ENCODE measurements at regions not wholly inside any gene's neighbourhood (a gene's known extent, or its start where the extent isn't known, plus 50 kb on each side); places are given as distances from the start of the nearest gene placed in this dataset.
A peak's percentile ranks its signal among the peaks of the same experiment; 100 is the strongest.

GRCh38 chrX:25158635-25159034 lies 142.9 kb upstream of the ARX start:
- Mint-ChIP-seq H3K4me1 (ENCODE audit: low read depth) (no peaks in the 10 kb centered on the region), H3K27me3 (peaks cover 3% of the 10 kb centered on the region), H3K9me3 (no peaks in the 10 kb centered on the region), H3K36me3 (no peaks in the 10 kb centered on the region), H3K27ac (no peak overlapping the region), H3K4me3 (no peak overlapping the region)
- ChIA-PET CTCF (no interaction called here), POLR2A (no interaction called here)
- intact Hi-C loops (cut with micrococcal nuclease) = no loop called here
- DNase-seq = no peak

- H3K27ac Mint-ChIP-seq = no peak overlapping the region
- ChIA-PET POLR2A (no interaction called here), CTCF (no interaction called here)
- H3K9me3 Mint-ChIP-seq = no peaks in the 10 kb centered on the region
- intact Hi-C loops (cut with micrococcal nuclease) = no loop called here
- H3K4me1 Mint-ChIP-seq (ENCODE audit: low read depth) = no peaks in the 10 kb centered on the region
- no peak for DNase-seq
- no peak overlapping the region for H3K4me3 Mint-ChIP-seq
- H3K27me3 Mint-ChIP-seq = peaks cover 3% of the 10 kb centered on the region
- H3K36me3 Mint-ChIP-seq = no peaks in the 10 kb centered on the region
Observed at GRCh38 chrX:25156832-25157231, 141.1 kb upstream of the ARX start.

DNA sequence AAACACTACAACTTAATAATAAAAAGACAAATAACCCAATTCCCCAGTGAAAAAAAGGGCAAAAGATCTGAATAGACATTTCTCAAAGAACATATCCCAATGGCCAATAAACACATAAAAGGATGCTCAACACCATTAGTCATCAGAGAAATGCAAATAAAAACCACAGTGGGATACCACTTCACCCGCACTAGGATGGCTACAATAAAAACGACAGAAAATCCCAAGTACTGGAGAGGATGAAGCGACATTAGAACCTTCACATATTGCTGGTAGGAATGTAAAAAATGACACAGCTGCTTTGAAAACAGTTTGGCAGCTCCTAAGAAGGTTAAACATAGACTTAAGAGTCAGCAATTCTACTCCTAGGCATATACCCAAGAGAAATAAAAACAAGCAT lies 140.6 kb upstream of the ARX start:
- intact Hi-C loops (cut with micrococcal nuclease) = no loop called here
- ChIA-PET POLR2A (no interaction called here), CTCF (no interaction called here)
- no peaks in the 10 kb centered on the region for H3K9me3 Mint-ChIP-seq
- peaks cover 3% of the 10 kb centered on the region for H3K27me3 Mint-ChIP-seq
- no peaks in the 10 kb centered on the region for H3K36me3 Mint-ChIP-seq
- DNase-seq = no peak
- no peak overlapping the region for H3K27ac Mint-ChIP-seq
- no peak overlapping the region for H3K4me3 Mint-ChIP-seq
- H3K4me1 Mint-ChIP-seq (ENCODE audit: low read depth) = no peaks in the 10 kb centered on the region

DNA sequence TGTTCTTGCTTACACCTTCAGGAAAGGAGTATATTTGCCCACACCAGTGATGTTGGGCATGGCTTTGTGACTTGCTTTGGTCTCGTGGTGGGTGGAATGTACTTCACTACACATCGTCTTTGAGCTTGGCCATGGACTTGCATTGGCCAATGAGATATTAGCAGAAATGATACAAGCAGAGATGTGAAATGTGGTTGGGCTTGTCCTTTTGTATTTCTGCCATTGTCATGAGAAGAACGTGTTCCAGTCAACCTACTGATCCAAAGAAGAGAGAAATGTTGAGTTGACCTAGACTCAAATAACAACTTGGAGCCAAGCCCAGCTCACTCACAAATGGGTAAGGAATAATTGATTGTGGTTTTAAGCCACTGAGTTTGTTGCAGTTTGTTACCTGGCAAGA lies 138.4 kb upstream of the ARX start:
- Mint-ChIP-seq H3K4me1 (ENCODE audit: low read depth) (no peaks in the 10 kb centered on the region), H3K9me3 (no peaks in the 10 kb centered on the region), H3K27me3 (peaks cover 3% of the 10 kb centered on the region), H3K27ac (no peak overlapping the region), H3K36me3 (no peaks in the 10 kb centered on the region), H3K4me3 (no peak overlapping the region)
- no peak for DNase-seq
- CTCF ChIA-PET = interaction anchor here (1.0 kb wide), 1 partner anchor 10 kb away, joined by 3 read pairs; no protein-coding TSS in a partner anchor
- intact Hi-C loops (cut with micrococcal nuclease) = no loop called here
- POLR2A ChIA-PET = no interaction called here

GRCh38 chrX:25151749-25152148 lies 136.0 kb upstream of the ARX start:
- CTCF ChIA-PET = no interaction called here
- DNase-seq = no peak
- no peaks in the 10 kb centered on the region for H3K36me3 Mint-ChIP-seq

DNA sequence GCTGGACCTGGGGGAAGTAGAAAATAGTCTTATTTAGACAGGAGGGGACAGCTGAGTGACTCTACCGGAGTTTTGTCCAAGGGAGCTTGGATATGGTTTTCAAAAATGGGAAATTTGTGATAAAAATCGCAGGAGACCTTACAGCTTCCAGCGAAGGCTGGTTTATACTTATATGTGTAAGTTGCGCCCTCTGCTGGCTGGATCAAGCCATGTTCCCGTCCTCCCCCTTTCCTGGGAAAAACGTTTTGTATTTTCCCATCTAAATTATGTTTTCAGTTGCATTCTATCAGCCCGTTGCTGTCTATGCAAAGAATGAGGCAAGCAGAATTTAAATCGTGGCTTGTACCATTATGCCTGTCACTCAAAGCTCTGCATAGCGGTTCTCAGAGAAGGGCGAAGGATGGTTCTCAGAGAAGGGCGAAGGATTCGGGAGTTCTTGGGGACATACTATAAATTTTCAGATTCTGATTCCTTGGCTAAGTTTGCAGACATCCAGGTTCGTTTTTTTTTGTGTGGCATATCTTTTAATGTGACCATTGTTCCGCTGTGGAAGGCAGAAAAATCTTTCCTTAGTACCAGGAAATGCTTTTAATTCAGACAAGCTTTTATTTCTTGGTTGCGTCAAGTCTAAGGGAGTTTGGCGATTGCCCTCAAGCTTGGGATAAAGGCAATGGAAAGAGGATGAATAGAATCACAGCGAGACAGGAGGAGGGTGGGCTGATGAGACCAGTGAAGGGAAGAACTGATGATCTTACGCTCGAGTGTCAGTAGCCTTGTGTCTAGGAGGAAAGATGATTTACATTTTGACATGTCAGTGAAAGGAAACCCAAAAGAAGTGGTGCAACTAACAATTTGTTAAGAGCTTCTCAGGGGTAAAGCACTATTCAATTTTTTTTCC lies 128.5 kb upstream of the ARX start:
- H3K27ac Mint-ChIP-seq = no peak overlapping the region
- no peaks in the 10 kb centered on the region for H3K4me1 Mint-ChIP-seq (ENCODE audit: low read depth)
- ChIA-PET POLR2A (no interaction called here), CTCF (interaction anchor here (0.9 to 3.1 kb wide), 21 partner anchors 10 to 774 kb away, joined by 3 to 44 read pairs (median 4); no protein-coding TSS in a partner anchor)
- no peak overlapping the region for H3K4me3 Mint-ChIP-seq
- H3K9me3 Mint-ChIP-seq = no peaks in the 10 kb centered on the region
- no peaks in the 10 kb centered on the region for H3K36me3 Mint-ChIP-seq
- peak; percentile 36 for DNase-seq
- intact Hi-C loops (cut with micrococcal nuclease) = loop anchor here (2.0 to 5.0 kb wide), 2 partner anchors 123 to 307 kb away; no protein-coding TSS in a partner anchor
- no peaks in the 10 kb centered on the region for H3K27me3 Mint-ChIP-seq

More at GRCh38 chrX:25151749-25152148, 136.0 kb upstream of the ARX start:
- peaks cover 2% of the 10 kb centered on the region for H3K27me3 Mint-ChIP-seq
- intact Hi-C loops (cut with micrococcal nuclease) = no loop called here
- no peaks in the 10 kb centered on the region for H3K9me3 Mint-ChIP-seq
- no peaks in the 10 kb centered on the region for H3K4me1 Mint-ChIP-seq (ENCODE audit: low read depth)
- no peak overlapping the region for H3K4me3 Mint-ChIP-seq
- POLR2A ChIA-PET = no interaction called here
- H3K27ac Mint-ChIP-seq = no peak overlapping the region

- H3K4me1 Mint-ChIP-seq (ENCODE audit: low read depth) = no peaks in the 10 kb centered on the region
- CTCF ChIA-PET = interaction anchor here (1.0 to 3.1 kb wide), 15 partner anchors 12 to 774 kb away, joined by 3 to 44 read pairs (median 5); no protein-coding TSS in a partner anchor
- peaks cover 4% of the 10 kb centered on the region for H3K27me3 Mint-ChIP-seq
- no peaks in the 10 kb centered on the region for H3K9me3 Mint-ChIP-seq
- intact Hi-C loops (cut with micrococcal nuclease) = loop anchor here (5.0 kb wide), 1 partner anchor 306 kb away; no protein-coding TSS in a partner anchor
- no peak for DNase-seq
- POLR2A ChIA-PET = no interaction called here
- H3K36me3 Mint-ChIP-seq = no peaks in the 10 kb centered on the region
- H3K4me3 Mint-ChIP-seq = no peak overlapping the region
- no peak overlapping the region for H3K27ac Mint-ChIP-seq
Observed at GRCh38 chrX:25143596-25143995, 127.8 kb upstream of the ARX start.

GRCh38 chrX:25141684-25142083 lies 125.9 kb upstream of the ARX start:
- ChIA-PET POLR2A (no interaction called here), CTCF (interaction anchor here (1.1 kb wide), 1 partner anchor 303 kb away, joined by 4 read pairs; no protein-coding TSS in a partner anchor)
- Mint-ChIP-seq H3K4me3 (no peak overlapping the region), H3K4me1 (ENCODE audit: low read depth) (no peaks in the 10 kb centered on the region), H3K36me3 (no peaks in the 10 kb centered on the region), H3K27me3 (peaks cover 4% of the 10 kb centered on the region), H3K9me3 (no peaks in the 10 kb centered on the region), H3K27ac (no peak overlapping the region)
- intact Hi-C loops (cut with micrococcal nuclease) = loop anchor here (5.0 kb wide), 1 partner anchor 304 kb away; no protein-coding TSS in a partner anchor
- no peak for DNase-seq

GRCh38 chrX:25131055-25131454 lies 115.3 kb upstream of the ARX start:
- Mint-ChIP-seq H3K4me1 (ENCODE audit: low read depth) (no peaks in the 10 kb centered on the region), H3K27me3 (peaks cover 14% of the 10 kb centered on the region), H3K4me3 (no peak overlapping the region), H3K9me3 (no peaks in the 10 kb centered on the region), H3K36me3 (no peaks in the 10 kb centered on the region), H3K27ac (no peak overlapping the region)
- ChIA-PET POLR2A (no interaction called here), CTCF (interaction anchor here (1.0 to 3.4 kb wide), 2 partner anchors 12 to 292 kb away, joined by 3 to 11 read pairs; no protein-coding TSS in a partner anchor)
- intact Hi-C loops (cut with micrococcal nuclease) = no loop called here
- no peak for DNase-seq

DNA sequence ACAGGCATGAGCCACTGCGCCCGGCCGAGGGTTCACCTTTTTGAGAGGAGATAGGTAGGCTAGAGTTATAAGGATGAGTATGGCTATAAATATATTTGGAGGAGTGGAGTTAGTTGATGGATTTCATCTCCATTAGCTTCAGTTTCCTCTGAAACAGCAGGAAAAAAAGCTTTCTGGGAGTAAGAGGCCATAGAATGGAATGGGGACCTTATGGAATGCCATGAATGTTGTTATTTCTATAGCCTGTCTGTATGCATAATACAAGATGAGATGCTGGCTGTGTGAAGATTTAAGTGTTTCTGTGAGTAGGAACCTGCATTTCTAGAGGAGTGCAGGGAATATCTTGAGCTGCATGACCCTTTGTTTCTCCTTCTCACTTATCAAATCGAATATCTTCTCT lies 114.9 kb upstream of the ARX start:
- no peak overlapping the region for H3K4me3 Mint-ChIP-seq

DNA sequence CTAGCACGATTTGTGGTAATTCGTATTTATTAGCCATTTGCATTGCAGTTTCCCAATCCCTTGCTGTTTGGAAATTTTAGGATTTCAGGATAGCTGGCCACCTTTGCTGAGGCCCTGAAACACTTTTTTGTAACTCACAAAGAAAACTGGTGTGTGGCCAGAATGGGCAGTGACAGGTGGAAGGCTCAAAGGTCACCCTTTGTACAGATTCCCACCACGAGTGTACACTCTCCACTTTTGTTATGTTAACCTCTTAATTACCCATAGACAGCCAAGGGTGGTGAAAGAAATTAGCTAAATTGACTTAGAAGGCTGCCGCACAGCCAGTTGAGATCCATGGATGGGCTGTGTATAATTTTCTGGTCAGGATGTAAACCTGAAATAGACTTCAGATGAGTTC lies 109.7 kb upstream of the ARX start:
- ChIA-PET POLR2A (no interaction called here), CTCF (no interaction called here)
- no peak overlapping the region for H3K27ac Mint-ChIP-seq
- H3K36me3 Mint-ChIP-seq = no peaks in the 10 kb centered on the region
- no peaks in the 10 kb centered on the region for H3K9me3 Mint-ChIP-seq
- no peak overlapping the region for H3K4me3 Mint-ChIP-seq
- intact Hi-C loops (cut with micrococcal nuclease) = no loop called here
- no peaks in the 10 kb centered on the region for H3K4me1 Mint-ChIP-seq (ENCODE audit: low read depth)
- H3K27me3 Mint-ChIP-seq = peaks cover 11% of the 10 kb centered on the region
- DNase-seq = no peak

More for the DNA sequence above, 114.9 kb upstream of the ARX start:
- intact Hi-C loops (cut with micrococcal nuclease) = no loop called here
- no peaks in the 10 kb centered on the region for H3K4me1 Mint-ChIP-seq (ENCODE audit: low read depth)
- no peaks in the 10 kb centered on the region for H3K9me3 Mint-ChIP-seq
- CTCF ChIA-PET = interaction anchor here (3.4 kb wide), 1 partner anchor 13 kb away, joined by 11 read pairs; no protein-coding TSS in a partner anchor
- no peaks in the 10 kb centered on the region for H3K36me3 Mint-ChIP-seq
- DNase-seq = no peak
- peaks cover 14% of the 10 kb centered on the region for H3K27me3 Mint-ChIP-seq
- no peak overlapping the region for H3K27ac Mint-ChIP-seq
- POLR2A ChIA-PET = no interaction called here

- CTCF ChIA-PET = no interaction called here
- no peaks in the 10 kb centered on the region for H3K4me1 Mint-ChIP-seq (ENCODE audit: low read depth)
- POLR2A ChIA-PET = no interaction called here
- DNase-seq = no peak
- intact Hi-C loops (cut with micrococcal nuclease) = no loop called here
- H3K27me3 Mint-ChIP-seq = peaks cover 11% of the 10 kb centered on the region
- no peak overlapping the region for H3K4me3 Mint-ChIP-seq
- H3K27ac Mint-ChIP-seq = no peak overlapping the region
- H3K9me3 Mint-ChIP-seq = no peaks in the 10 kb centered on the region
- no peaks in the 10 kb centered on the region for H3K36me3 Mint-ChIP-seq
Observed at GRCh38 chrX:25124391-25124790, 108.6 kb upstream of the ARX start.

DNA sequence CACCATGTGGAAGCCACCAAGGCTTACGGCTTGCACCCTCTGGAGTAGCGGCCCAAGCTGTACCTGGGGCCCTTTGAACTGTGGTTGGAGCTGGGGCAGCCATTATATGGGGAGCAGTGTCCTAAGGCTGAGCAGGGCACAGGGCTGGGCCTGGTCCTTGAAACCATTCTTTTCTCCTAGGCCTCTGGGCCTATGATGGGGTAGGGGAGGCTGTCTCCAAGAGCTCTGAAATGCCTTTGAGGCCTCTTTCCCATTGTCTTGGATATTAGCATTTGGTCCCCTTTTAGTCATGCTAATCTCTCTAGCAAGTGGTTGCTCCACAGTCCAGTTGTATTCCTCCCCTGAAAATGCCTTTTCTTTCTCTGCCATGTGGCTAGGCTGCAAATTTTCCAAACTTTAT lies 96.4 kb upstream of the ARX start:
- Mint-ChIP-seq H3K27me3 (no peaks in the 10 kb centered on the region), H3K4me1 (ENCODE audit: low read depth) (no peaks in the 10 kb centered on the region), H3K9me3 (no peaks in the 10 kb centered on the region), H3K27ac (no peak overlapping the region), H3K4me3 (no peak overlapping the region), H3K36me3 (no peaks in the 10 kb centered on the region)
- ChIA-PET POLR2A (no interaction called here), CTCF (no interaction called here)
- DNase-seq = no peak
- intact Hi-C loops (cut with micrococcal nuclease) = no loop called here
